Adrenal gland (tissue), 9 donors: ENCODE measurements at regions not wholly inside any gene's neighbourhood (a gene's known extent, or its start where the extent isn't known, plus 50 kb on each side); places are given as distances from the start of the nearest gene placed in this dataset.
A peak's percentile ranks its signal among the peaks of the same experiment; 100 is the strongest.
"Not testable (repeated sequence)": the region's sequence is repeated elsewhere in the genome, so short reads cannot be mapped to it uniquely, and the experiment has no call there.

Experiments
- DNase-seq, 7 donors: peaks; one replicate each; pipeline ENCODE4 v3.0.0-alpha.2; 2019 to 2020
- H3K27ac ChIP-seq, 5 donors: fragments of 200-600 bp; sonication (generic) in 4 of 5; 1 replicate in 3 of 5; 2 replicates in 2 of 5; pipeline versions ENCODE4 v1.5.1 to v1.8.0; 2016 to 2020; ENCODE audit warnings: mild to moderate bottlenecking in 1 of 5
- H3K27me3 ChIP-seq: fragments of 200-600 bp; 2 replicates; pipeline ENCODE4 v1.8.0; 2021
- H3K36me3 ChIP-seq, 2 donors: fragments of 200-600 bp; replicated peaks in 1 of 2; 1 replicate in 1 of 2; 2 replicates in 1 of 2; pipeline versions ENCODE4 v1.5.1 to v1.8.0; 2018 to 2022
- H3K4me1 ChIP-seq, 2 donors: fragments of 200-600 bp; replicated peaks in 1 of 2; 1 replicate in 1 of 2; 2 replicates in 1 of 2; pipeline versions ENCODE4 v1.5.1 to v1.8.0; 2018 to 2021
- H3K4me3 ChIP-seq, 4 donors: fragments of 200-600 bp; sonication (generic) in 3 of 4; one replicate each; pipeline ENCODE4 v1.5.1; 2016 to 2018
- H3K9me3 ChIP-seq, 3 donors: fragments of 200-600 bp; sonication (generic) in 1 of 3; replicated peaks in 1 of 3; 1 replicate in 2 of 3; 2 replicates in 1 of 3; pipeline versions ENCODE4 v1.5.1 to v1.8.0; 2016 to 2021
- CTCF ChIP-seq, 6 experiments: fragments of 450-650 bp in 4 of 6; fragments of 200-600 bp in 2 of 6; sonication (generic) in 1 of 6; IDR thresholded peaks; 1 replicate in 5 of 6; 2 replicates in 1 of 6; pipeline versions ENCODE4 v1.5.1 to v1.8.0; 2016 to 2021; ENCODE audit warnings: antibody characterized with exemption in 6 of 6, mild to moderate bottlenecking in 2 of 6, moderate library complexity in 1 of 6
- POLR2A ChIP-seq, 2 donors: fragments of 450-650 bp; IDR thresholded peaks; one replicate each; pipeline ENCODE4 v1.6.1; 2017; ENCODE audit warnings: antibody characterized with exemption in 2 of 2, mild to moderate bottlenecking in 2 of 2, moderate library complexity in 1 of 2
- WGBS, 4 donors: extraction: QIAGEN DNeasy Blood & Tissue Kit in 2 of 4; methylation state at CpG; one replicate each; pipeline versions ENCODE4 v1.1.5 to v1.1.7; 2013 to 2017; 5-methylcytosine and 5-hydroxymethylcytosine counted together
- intact Hi-C, 2 donors: fragments of 100-400 bp; cut with DNase I; formaldehyde crosslinking; loops; one replicate each; pipeline versions ENCODE4 v1.14.1 to v1.15.0; 2022 to 2023
- donor health status: healthy with polysubstance abuse.
- donor health status: Bipolar disorder and iron deficiency.
- donor health status: DM: yes; HTN: yes; CAD: no.
- donor health status: DM: no; HTN: no; CAD: no.
- donor health status: DM: no; HTN: no; CAD: no.

GRCh38 chr7:124630395-124630794, 135.2 kb downstream of the GPR37 start:
- intact Hi-C loops: no loop called here
- Histone ChIP-seq H3K4me3 (no peak overlapping the region), H3K36me3 (no peaks in the 10 kb centered on the region), H3K27ac (no peak overlapping the region), H3K4me1 (no peaks in the 10 kb centered on the region), H3K27me3 (no peaks in the 10 kb centered on the region), H3K9me3 (no peaks in the 10 kb centered on the region)
- WGBS, 4 donors: 40 to 62% (median 56%) methylated on average over 3 of the region's 3 CpGs
- no peak for TF ChIP-seq POLR2A (IDR thresholded peaks at IDR 0.05)
- no peak for TF ChIP-seq CTCF (IDR thresholded peaks at IDR 0.05)
- DNase-seq: no peak

- no peaks in the 10 kb centered on the region for H3K4me1 ChIP-seq
- H3K4me3 ChIP-seq: no peak overlapping the region
- 85 to 91% (median 90%) methylated on average over 1 of the region's 1 CpG for WGBS, 4 donors
- TF ChIP-seq POLR2A (IDR thresholded peaks at IDR 0.05): no peak
- no peak for TF ChIP-seq CTCF (IDR thresholded peaks at IDR 0.05)
- DNase-seq: no peak
- H3K9me3 ChIP-seq: no peaks in the 10 kb centered on the region
- no peaks in the 10 kb centered on the region for H3K36me3 ChIP-seq
- H3K27ac ChIP-seq: no peak overlapping the region
- H3K27me3 ChIP-seq: no peaks in the 10 kb centered on the region
- intact Hi-C loops: no loop called here
These were observed 146.7 kb downstream of the GPR37 start for GRCh38 chr7:124618871-124619270.

GRCh38 chr7:124618051-124618450, 147.5 kb downstream of the GPR37 start:
- H3K9me3 ChIP-seq, intact Hi-C loops, H3K4me1 ChIP-seq, H3K27ac ChIP-seq, H3K36me3 ChIP-seq, H3K27me3 ChIP-seq, H3K4me3 ChIP-seq: not testable (repeated sequence)
- WGBS, 4 donors: 52 to 77% (median 57%) methylated on average over 2 of the region's 2 CpGs
- peak in 5 of 7 donors; percentile 27 to 37 (median 29) for DNase-seq

GRCh38 chr7:124603066-124603465, 162.5 kb downstream of the GPR37 start:
- intact Hi-C loops: no loop called here
- no peak for TF ChIP-seq POLR2A (IDR thresholded peaks at IDR 0.05)
- no peak for TF ChIP-seq CTCF (IDR thresholded peaks at IDR 0.05)
- H3K36me3 ChIP-seq: no peaks in the 10 kb centered on the region
- no peaks in the 10 kb centered on the region for H3K4me1 ChIP-seq
- no peaks in the 10 kb centered on the region for H3K27me3 ChIP-seq
- no peak overlapping the region for H3K4me3 ChIP-seq
- 62 to 82% (median 70%) methylated on average over 1 of the region's 1 CpG for WGBS, 4 donors
- H3K9me3 ChIP-seq: no peaks in the 10 kb centered on the region
- no peak overlapping the region for H3K27ac ChIP-seq
- DNase-seq: no peak

GRCh38 chr7:124597509-124597908, 168.1 kb downstream of the GPR37 start:
- H3K9me3 ChIP-seq: no peaks in the 10 kb centered on the region
- no peaks in the 10 kb centered on the region for H3K4me1 ChIP-seq
- DNase-seq: no peak
- TF ChIP-seq POLR2A (IDR thresholded peaks at IDR 0.05) (no peak), CTCF (IDR thresholded peaks at IDR 0.05) (no peak)
- H3K36me3 ChIP-seq: no peaks in the 10 kb centered on the region
- H3K27me3 ChIP-seq: no peaks in the 10 kb centered on the region
- no peak overlapping the region for H3K27ac ChIP-seq
- intact Hi-C loops: no loop called here
- no peak overlapping the region for H3K4me3 ChIP-seq
